ENCODE measurements at regions not wholly inside any gene's neighbourhood (a gene's known extent, or its start where the extent isn't known, plus 50 kb on each side); places are given as distances from the start of the nearest gene placed in this dataset.

GRCh38 chr10:129277841-129278240 lies 189.2 kb upstream of the MGMT start (continued):
- no peak for TF ChIP-seq MGA (IDR thresholded peaks at IDR 0.05)
- no peak for TF ChIP-seq MBD1 (CRISPR knock-in tag; IDR thresholded peaks at IDR 0.05)
- TF ChIP-seq ZNF133 (CRISPR knock-in tag; IDR thresholded peaks at IDR 0.05): no peak
- TF ChIP-seq FOXO4 (CRISPR knock-in tag; IDR thresholded peaks at IDR 0.05): no peak
- TF ChIP-seq ZNF512 (tag; IDR thresholded peaks at IDR 0.05): no peak

All from K562 (cell line).